Glutamatergic neuron (in vitro differentiated cells): ENCODE measurements at regions not wholly inside any gene's neighbourhood (a gene's known extent, or its start where the extent isn't known, plus 50 kb on each side); places are given as distances from the start of the nearest gene placed in this dataset.

Experiments
- DNase-seq: peaks from one replicate; pipeline ENCODE4 v3.0.0; 2022
- H3K27ac Mint-ChIP-seq: one replicate; pipeline ENCODE4 v1.8.0; 2020; ENCODE audit warnings: mild to moderate bottlenecking, mixed read lengths, inconsistent platforms; ENCODE audit not compliant: unreplicated experiment
- H3K27me3 Mint-ChIP-seq: one replicate; pipeline ENCODE4 v1.8.0; 2020; ENCODE audit warnings: mild to moderate bottlenecking, moderate library complexity, mixed read lengths, inconsistent platforms; ENCODE audit not compliant: unreplicated experiment
- H3K36me3 Mint-ChIP-seq: one replicate; pipeline ENCODE4 v1.8.0; 2020; ENCODE audit warnings: mild to moderate bottlenecking, mixed read lengths, inconsistent platforms; ENCODE audit not compliant: unreplicated experiment
- H3K4me1 Mint-ChIP-seq: one replicate; pipeline ENCODE4 v1.8.0; 2020; ENCODE audit warnings: mild to moderate bottlenecking, low read depth, mixed read lengths, inconsistent platforms; ENCODE audit not compliant: unreplicated experiment
- H3K4me3 Mint-ChIP-seq: one replicate; pipeline ENCODE4 v1.8.0; 2020; ENCODE audit warnings: mild to moderate bottlenecking, mixed read lengths, inconsistent platforms; ENCODE audit not compliant: unreplicated experiment
- H3K9me3 Mint-ChIP-seq: one replicate; pipeline ENCODE4 v1.8.0; 2020; ENCODE audit warnings: mild to moderate bottlenecking, moderate library complexity, mixed read lengths, inconsistent platforms; ENCODE audit not compliant: unreplicated experiment
- CTCF ChIP-seq: fragments of 200-600 bp; sonication (generic); IDR thresholded peaks from one replicate; pipeline ENCODE4 v1.5.0; 2021; ENCODE audit not compliant: partially characterized antibody, unreplicated experiment

GRCh38 chr5:61735531-61735930 is 403.5 kb downstream of the ZSWIM6 start:
- Mint-ChIP-seq H3K27me3 (peaks cover 6% of the 10 kb centered on the region), H3K4me1 (peaks cover 18% of the 10 kb centered on the region), H3K27ac (no peak overlapping the region), H3K4me3 (no peak overlapping the region), H3K9me3 (no peaks in the 10 kb centered on the region), H3K36me3 (no peaks in the 10 kb centered on the region)
- no peak for TF ChIP-seq CTCF
- no peak for DNase-seq

- Mint-ChIP-seq H3K36me3 (no peaks in the 10 kb centered on the region), H3K27ac (no peak overlapping the region), H3K27me3 (peaks cover 6% of the 10 kb centered on the region), H3K4me3 (no peak overlapping the region), H3K9me3 (no peaks in the 10 kb centered on the region), H3K4me1 (peaks cover 18% of the 10 kb centered on the region)
- DNase-seq: no peak
- no peak for TF ChIP-seq CTCF
These were observed 403.9 kb downstream of the ZSWIM6 start for GRCh38 chr5:61735995-61736394.

GRCh38 chr5:61737301-61737963 is 405.4 kb downstream of the ZSWIM6 start:
- TF ChIP-seq CTCF: no peak
- Mint-ChIP-seq H3K9me3 (no peaks in the 10 kb centered on the region), H3K27me3 (peaks cover 2% of the 10 kb centered on the region), H3K4me3 (no peak overlapping the region), H3K4me1 (peaks cover 12% of the 10 kb centered on the region), H3K36me3 (no peaks in the 10 kb centered on the region), H3K27ac (no peak overlapping the region)
- DNase-seq: no peak

- H3K27me3 Mint-ChIP-seq: peaks cover 2% of the 10 kb centered on the region
- no peak overlapping the region for H3K27ac Mint-ChIP-seq
- no peaks in the 10 kb centered on the region for H3K36me3 Mint-ChIP-seq
- TF ChIP-seq CTCF: no peak
- H3K4me1 Mint-ChIP-seq: peaks cover 7% of the 10 kb centered on the region
- H3K4me3 Mint-ChIP-seq: no peak overlapping the region
- H3K9me3 Mint-ChIP-seq: no peaks in the 10 kb centered on the region
- DNase-seq: no peak
These were observed 405.9 kb downstream of the ZSWIM6 start for GRCh38 chr5:61737964-61738340.

- no peak overlapping the region for H3K4me3 Mint-ChIP-seq
These were observed 406.4 kb downstream of the ZSWIM6 start for GRCh38 chr5:61738446-61738845.

More at GRCh38 chr5:61738446-61738845, 406.4 kb downstream of the ZSWIM6 start:
- Mint-ChIP-seq H3K4me1 (peaks cover 6% of the 10 kb centered on the region), H3K27me3 (peaks cover 2% of the 10 kb centered on the region), H3K27ac (no peak overlapping the region), H3K9me3 (no peaks in the 10 kb centered on the region), H3K36me3 (no peaks in the 10 kb centered on the region)
- no peak for TF ChIP-seq CTCF
- no peak for DNase-seq
